GM12878 (cell line): ENCODE measurements at regions not wholly inside any gene's neighbourhood (a gene's known extent, or its start where the extent isn't known, plus 50 kb on each side); places are given as distances from the start of the nearest gene placed in this dataset.

Experiments
- CBX3 ChIP-seq: fragments of 200-600 bp; sonication (generic); IDR thresholded peaks from 2 replicates; pipeline ENCODE4 v1.6.1; 2016; ENCODE audit warnings: low read depth, borderline replicate concordance
- CUX1 ChIP-seq: IDR thresholded peaks from 2 replicates; pipeline ENCODE4 v1.6.1; 2012; ENCODE audit warnings: improper control_type of control experiment, low read depth, low read length; ENCODE audit not compliant: insufficient replicate concordance
- E2F4 ChIP-seq: IDR thresholded peaks from 2 replicates; pipeline ENCODE4 v1.6.1; 2012; ENCODE audit warnings: low read depth, low read length, improper control_type of control experiment
- IRF3 ChIP-seq: fragments of 450-650 bp; IDR thresholded peaks from 2 replicates; pipeline ENCODE4 v1.6.1; 2014; ENCODE audit warnings: mild to moderate bottlenecking
- MYB ChIP-seq: fragments of 150-350 bp; IDR thresholded peaks from 2 replicates; pipeline ENCODE4 v1.6.1; 2014; ENCODE audit warnings: mild to moderate bottlenecking, low read depth, low read length, borderline replicate concordance
- PKNOX1 ChIP-seq: fragments of 450-650 bp; IDR thresholded peaks from 2 replicates; pipeline ENCODE4 v1.6.1; 2016; ENCODE audit warnings: mild to moderate bottlenecking
- TARDBP ChIP-seq: IDR thresholded peaks from 2 replicates; pipeline ENCODE4 v1.6.1; 2016; ENCODE audit warnings: borderline replicate concordance
- ZBTB11 ChIP-seq: fragments of 450-650 bp; formaldehyde crosslinking; IDR thresholded peaks from 2 replicates; pipeline ENCODE4 v1.5.0; 2022; ENCODE audit warnings: mild to moderate bottlenecking, missing genetic modification characterization

- no peak for TF ChIP-seq CUX1
- no peak for TF ChIP-seq TARDBP
- TF ChIP-seq CBX3: no peak
- no peak for TF ChIP-seq E2F4
- TF ChIP-seq IRF3: no peak
- no peak for TF ChIP-seq PKNOX1
- no peak for TF ChIP-seq MYB
- TF ChIP-seq ZBTB11 (CRISPR knock-in tag): no peak
These were observed 179.8 kb downstream of the FOXA2 start (continued) for GRCh38 chr20:22404419-22405170.
